ENCODE measurements at regions not wholly inside any gene's neighbourhood (a gene's known extent, or its start where the extent isn't known, plus 50 kb on each side); places are given as distances from the start of the nearest gene placed in this dataset.

DNA sequence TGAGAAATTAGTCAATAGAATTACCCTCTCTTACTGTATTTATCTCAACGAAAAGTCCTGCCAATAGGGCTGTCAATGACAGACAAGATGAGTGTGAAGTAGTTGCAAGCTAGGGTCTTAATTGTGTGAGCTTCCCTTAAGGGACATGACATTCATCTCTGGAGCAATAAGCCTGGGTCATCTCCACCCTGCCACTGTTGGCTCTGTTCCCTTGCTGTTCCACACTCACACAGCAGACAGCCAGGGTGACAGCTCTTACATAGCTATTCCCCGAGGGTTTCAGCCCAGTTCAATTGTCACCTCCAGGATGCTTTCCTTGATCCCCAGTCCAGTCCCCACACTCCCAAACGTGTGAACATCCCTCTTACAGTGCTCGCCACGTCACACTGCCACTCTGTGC, 215.0 kb downstream of the NXPE2 start:
- TF ChIP-seq, protein P1, sequence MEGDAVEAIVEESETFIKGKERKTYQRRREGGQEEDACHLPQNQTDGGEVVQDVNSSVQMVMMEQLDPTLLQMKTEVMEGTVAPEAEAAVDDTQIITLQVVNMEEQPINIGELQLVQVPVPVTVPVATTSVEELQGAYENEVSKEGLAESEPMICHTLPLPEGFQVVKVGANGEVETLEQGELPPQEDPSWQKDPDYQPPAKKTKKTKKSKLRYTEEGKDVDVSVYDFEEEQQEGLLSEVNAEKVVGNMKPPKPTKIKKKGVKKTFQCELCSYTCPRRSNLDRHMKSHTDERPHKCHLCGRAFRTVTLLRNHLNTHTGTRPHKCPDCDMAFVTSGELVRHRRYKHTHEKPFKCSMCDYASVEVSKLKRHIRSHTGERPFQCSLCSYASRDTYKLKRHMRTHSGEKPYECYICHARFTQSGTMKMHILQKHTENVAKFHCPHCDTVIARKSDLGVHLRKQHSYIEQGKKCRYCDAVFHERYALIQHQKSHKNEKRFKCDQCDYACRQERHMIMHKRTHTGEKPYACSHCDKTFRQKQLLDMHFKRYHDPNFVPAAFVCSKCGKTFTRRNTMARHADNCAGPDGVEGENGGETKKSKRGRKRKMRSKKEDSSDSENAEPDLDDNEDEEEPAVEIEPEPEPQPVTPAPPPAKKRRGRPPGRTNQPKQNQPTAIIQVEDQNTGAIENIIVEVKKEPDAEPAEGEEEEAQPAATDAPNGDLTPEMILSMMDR (IDR thresholded peaks at IDR 0.05), result no peak
- no peak for TF ChIP-seq POLR2A (IDR thresholded peaks at IDR 0.05)
